ENCODE measurements at regions not wholly inside any gene's neighbourhood (a gene's known extent, or its start where the extent isn't known, plus 50 kb on each side); places are given as distances from the start of the nearest gene placed in this dataset.
"Not testable (repeated sequence)": the region's sequence is repeated elsewhere in the genome, so short reads cannot be mapped to it uniquely, and the experiment has no call there.

- Histone ChIP-seq H3K4me2 (no peak overlapping the region), H3K9ac (no peak overlapping the region), H3K27ac (no peak overlapping the region), H4K20me1 (no peaks in the 10 kb centered on the region), H3K4me1 (no peaks in the 10 kb centered on the region), H3K4me3 (no peak overlapping the region), H3K36me3 (no peaks in the 10 kb centered on the region), H3K27me3 (no peaks in the 10 kb centered on the region), H3K9me3 (replicated peaks in 1 of 11) (peaks cover 12 to 25% (median 23%) of the 10 kb centered on the region in 11 experiments; a peak in 19 of 22 replicates)
- TF ChIP-seq Cebpa-rat (IDR thresholded peaks at IDR 0.05), result no peak
These were observed 245.9 kb upstream of the TARS1 start for GRCh38 chr5:33194914-33195313.

- Histone ChIP-seq H3K4me2 (no peak overlapping the region), H3K4me3 (no peak overlapping the region), H3K9ac (no peak overlapping the region), H3K27ac (no peak overlapping the region), H3K4me1 (no peaks in the 10 kb centered on the region), H3K9me3 (replicated peaks in 1 of 11) (peaks cover 12 to 25% (median 23%) of the 10 kb centered on the region in 11 experiments; a peak in 19 of 22 replicates), H3K36me3 (no peaks in the 10 kb centered on the region), H4K20me1 (no peaks in the 10 kb centered on the region), H3K27me3 (no peaks in the 10 kb centered on the region)
- TF ChIP-seq Cebpa-rat (IDR thresholded peaks at IDR 0.05), result no peak
These were observed 245.2 kb upstream of the TARS1 start for GRCh38 chr5:33195431-33196165.

GRCh38 chr5:33198836-33199235 lies 241.9 kb upstream of the TARS1 start:
- Histone ChIP-seq H3K36me3 (no peaks in the 10 kb centered on the region), H3K9me3 (replicated peaks in 1 of 11) (peaks cover 12 to 23% (median 18%) of the 10 kb centered on the region in 11 experiments; a peak in 19 of 22 replicates), H3K4me2 (no peak overlapping the region), H3K27ac (no peak overlapping the region), H3K9ac (no peak overlapping the region), H3K27me3 (no peaks in the 10 kb centered on the region), H3K4me1 (no peaks in the 10 kb centered on the region), H3K4me3 (no peak overlapping the region), H4K20me1 (no peaks in the 10 kb centered on the region)
- no peak for TF ChIP-seq Cebpa-rat (IDR thresholded peaks at IDR 0.05)

GRCh38 chr5:33203931-33204330 lies 236.8 kb upstream of the TARS1 start:
- Histone ChIP-seq H3K9ac (no peak overlapping the region), H3K4me1 (peaks cover 0 to 3% (median 0%) of the 10 kb centered on the region in 10 experiments; a peak in 1 of 20 replicates), H3K36me3 (no peaks in the 10 kb centered on the region), H3K4me2 (no peak overlapping the region), H3K27ac (no peak overlapping the region), H4K20me1 (no peaks in the 10 kb centered on the region), H3K27me3 (no peaks in the 10 kb centered on the region), H3K4me3 (no peak overlapping the region), H3K9me3 (replicated peaks in 1 of 11) (no peaks in the 10 kb centered on the region)
- TF ChIP-seq Cebpa-rat (IDR thresholded peaks at IDR 0.05), result no peak

- Histone ChIP-seq H3K36me3 (no peaks in the 10 kb centered on the region), H3K27ac (no peak overlapping the region), H3K27me3 (no peaks in the 10 kb centered on the region), H3K4me3 (no peak overlapping the region), H4K20me1 (no peaks in the 10 kb centered on the region), H3K4me1 (peaks cover 0 to 3% (median 0%) of the 10 kb centered on the region in 10 experiments; a peak in 1 of 20 replicates), H3K4me2 (no peak overlapping the region), H3K9me3 (replicated peaks in 1 of 11) (0 out of 22 replicates have a peak, but pooled peaks cover 0 to 3% (median 0%) of the 10 kb centered on the region in 11 experiments), H3K9ac (no peak overlapping the region)
- TF ChIP-seq Cebpa-rat (IDR thresholded peaks at IDR 0.05), result no peak
These were observed 235.7 kb upstream of the TARS1 start for GRCh38 chr5:33205079-33205478.

- no peak overlapping the region for H3K4me2 ChIP-seq
- no peak overlapping the region for H3K9ac ChIP-seq
- H3K27me3 ChIP-seq, result no peaks in the 10 kb centered on the region
- no peak for TF ChIP-seq Cebpa-rat (IDR thresholded peaks at IDR 0.05)
- 0 out of 22 replicates have a peak, but pooled peaks cover 0 to 5% (median 0%) of the 10 kb centered on the region in 11 experiments for H3K9me3 ChIP-seq (replicated peaks in 1 of 11)
- H4K20me1 ChIP-seq, result no peaks in the 10 kb centered on the region
- peaks cover 0 to 3% (median 0%) of the 10 kb centered on the region in 10 experiments; a peak in 1 of 20 replicates for H3K4me1 ChIP-seq
- no peak overlapping the region for H3K4me3 ChIP-seq
- no peak overlapping the region for H3K27ac ChIP-seq
- no peaks in the 10 kb centered on the region for H3K36me3 ChIP-seq
These were observed 234.9 kb upstream of the TARS1 start for GRCh38 chr5:33205727-33206410.

- Histone ChIP-seq H3K4me2 (no peak overlapping the region), H4K20me1 (no peaks in the 10 kb centered on the region), H3K36me3 (no peaks in the 10 kb centered on the region), H3K9me3 (replicated peaks in 1 of 11) (0 out of 22 replicates have a peak, but pooled peaks cover 0 to 5% (median 0%) of the 10 kb centered on the region in 11 experiments), H3K4me3 (no peak overlapping the region), H3K27me3 (no peaks in the 10 kb centered on the region), H3K9ac (no peak overlapping the region), H3K4me1 (peaks cover 0 to 11% (median 8%) of the 10 kb centered on the region in 10 experiments; a peak in 12 of 20 replicates), H3K27ac (no peak overlapping the region)
- no peak for TF ChIP-seq Cebpa-rat (IDR thresholded peaks at IDR 0.05)
These were observed 233.7 kb upstream of the TARS1 start for GRCh38 chr5:33206962-33207506.

- H3K9ac ChIP-seq, result no peak overlapping the region
- H3K4me2 ChIP-seq, result no peak overlapping the region
- no peak for TF ChIP-seq Cebpa-rat (IDR thresholded peaks at IDR 0.05)
- no peak overlapping the region for H3K27ac ChIP-seq
- H3K9me3 ChIP-seq (replicated peaks in 1 of 11), result 0 out of 22 replicates have a peak, but pooled peaks cover 0 to 5% (median 0%) of the 10 kb centered on the region in 11 experiments
- H3K4me3 ChIP-seq, result no peak overlapping the region
- peaks cover 13 to 33% (median 25%) of the 10 kb centered on the region in 10 experiments for H3K4me1 ChIP-seq
- no peaks in the 10 kb centered on the region for H3K27me3 ChIP-seq
- no peaks in the 10 kb centered on the region for H3K36me3 ChIP-seq
- H4K20me1 ChIP-seq, result no peaks in the 10 kb centered on the region
These were observed 231.5 kb upstream of the TARS1 start for GRCh38 chr5:33209252-33209651.

GRCh38 chr5:33210221-33210620 lies 230.5 kb upstream of the TARS1 start:
- H3K9ac ChIP-seq; H3K9me3 ChIP-seq (replicated peaks in 1 of 11); H3K4me2 ChIP-seq; H3K27me3 ChIP-seq; H3K27ac ChIP-seq; H4K20me1 ChIP-seq; H3K4me3 ChIP-seq; H3K36me3 ChIP-seq: not testable (repeated sequence)
- H3K4me1 ChIP-seq, result peaks cover 13 to 33% (median 25%) of the 10 kb centered on the region in 10 experiments

Data from BLaER1 treated with 17β-estradiol and CSF1 and Interleukin-3, amounts not matched to agents 10 nM and 100 nM (cell line).